Renal cortex interstitium (tissue), 11 donors: ENCODE measurements at regions not wholly inside any gene's neighbourhood (a gene's known extent, or its start where the extent isn't known, plus 50 kb on each side); places are given as distances from the start of the nearest gene placed in this dataset.
A peak's percentile ranks its signal among the peaks of the same experiment; 100 is the strongest.
"Not testable (repeated sequence)": the region's sequence is repeated elsewhere in the genome, so short reads cannot be mapped to it uniquely, and the experiment has no call there.

Experiments used
- DNase-seq, 11 donors: peaks; one replicate each; pipeline ENCODE4 v3.0.0-alpha.2; 2013; ENCODE audit warnings: low read depth in 9 of 11, low spot score in 4 of 11; ENCODE audit errors: extremely low read depth in 1 of 11

- no peak for DNase-seq
These were observed 168.6 kb downstream of the ETAA1 start for GRCh38 chr2:67565761-67566160.

GRCh38 chr2:67566285-67566684, 169.2 kb downstream of the ETAA1 start:
- no peak for DNase-seq

- DNase-seq, result no peak
These were observed 170.0 kb downstream of the ETAA1 start for GRCh38 chr2:67566958-67567635.

- DNase-seq, result no peak
These were observed 170.8 kb downstream of the ETAA1 start for GRCh38 chr2:67567886-67568285.

GRCh38 chr2:67570611-67571010, 173.5 kb downstream of the ETAA1 start:
- no peak for DNase-seq

GRCh38 chr2:67571785-67572718, 174.9 kb downstream of the ETAA1 start:
- DNase-seq, result no peak

GRCh38 chr2:67572721-67573435, 175.7 kb downstream of the ETAA1 start:
- no peak for DNase-seq

GRCh38 chr2:67574230-67574629, 177.1 kb downstream of the ETAA1 start:
- DNase-seq, result no peak

- DNase-seq, result no peak
These were observed 179.1 kb downstream of the ETAA1 start for GRCh38 chr2:67576226-67576625.

GRCh38 chr2:67576991-67577390, 179.9 kb downstream of the ETAA1 start:
- peak in 3 of 11 donors; percentile 21 to 40 (median 29) for DNase-seq

GRCh38 chr2:67579216-67579615, 182.1 kb downstream of the ETAA1 start:
- DNase-seq, result no peak

GRCh38 chr2:67579806-67580205, 182.7 kb downstream of the ETAA1 start:
- DNase-seq, result no peak

- no peak for DNase-seq
These were observed 184.6 kb downstream of the ETAA1 start for GRCh38 chr2:67581751-67582150.

GRCh38 chr2:67583185-67583584, 186.1 kb downstream of the ETAA1 start:
- DNase-seq, result no peak

- DNase-seq, result no peak
These were observed 188.3 kb downstream of the ETAA1 start for GRCh38 chr2:67585400-67585799.

- not testable (repeated sequence) for DNase-seq
These were observed 192.0 kb downstream of the ETAA1 start for GRCh38 chr2:67589121-67589520.

GRCh38 chr2:67594522-67594921, 197.4 kb downstream of the ETAA1 start:
- not testable (repeated sequence) for DNase-seq

GRCh38 chr2:67596871-67597270, 199.7 kb downstream of the ETAA1 start:
- no peak for DNase-seq

- no peak for DNase-seq
These were observed 202.4 kb downstream of the ETAA1 start for GRCh38 chr2:67599561-67599960.
